GM18907 (cell line): ENCODE measurements at regions not wholly inside any gene's neighbourhood (a gene's known extent, or its start where the extent isn't known, plus 50 kb on each side); places are given as distances from the start of the nearest gene placed in this dataset.
"Not testable (repeated sequence)": the region's sequence is repeated elsewhere in the genome, so short reads cannot be mapped to it uniquely, and the experiment has no call there.

Experiments
- ATAC-seq: cut with Tn5 transposase; IDR thresholded peaks from one replicate; pipeline ENCODE4 v1.9.1; 2021; ENCODE audit warnings: mild to moderate bottlenecking, moderate library complexity; ENCODE audit not compliant: unreplicated experiment

GRCh38 chr2:144748443-144748842 is 228.5 kb upstream of the ZEB2 start:
- no peak for ATAC-seq

DNA sequence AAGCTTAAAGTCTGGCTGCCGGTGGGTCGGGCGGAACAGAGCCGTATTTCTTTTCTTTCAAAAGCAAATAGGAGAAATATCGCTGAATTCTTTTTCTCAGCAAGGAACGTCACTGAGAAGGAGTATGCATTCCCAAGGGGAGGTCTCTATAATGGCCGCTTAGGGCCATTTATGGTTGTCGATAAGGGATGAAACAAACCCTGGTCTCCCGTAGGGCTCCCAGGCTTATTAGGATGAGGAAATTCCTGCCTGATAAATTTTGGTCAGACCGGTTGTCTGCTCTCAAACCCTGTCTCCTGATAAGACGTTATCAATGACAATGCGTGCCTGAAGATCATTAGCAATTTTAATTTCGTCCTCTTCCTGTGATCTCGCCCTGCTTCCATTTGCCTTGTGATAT is 227.7 kb upstream of the ZEB2 start:
- no peak for ATAC-seq

- no peak for ATAC-seq
Observed at GRCh38 chr2:144745424-144745823, 225.5 kb upstream of the ZEB2 start.

- no peak for ATAC-seq
Observed at GRCh38 chr2:144738749-144739148, 218.8 kb upstream of the ZEB2 start.

GRCh38 chr2:144730711-144731110 is 210.8 kb upstream of the ZEB2 start:
- no peak for ATAC-seq

GRCh38 chr2:144724460-144724859 is 204.5 kb upstream of the ZEB2 start:
- ATAC-seq = not testable (repeated sequence)

DNA sequence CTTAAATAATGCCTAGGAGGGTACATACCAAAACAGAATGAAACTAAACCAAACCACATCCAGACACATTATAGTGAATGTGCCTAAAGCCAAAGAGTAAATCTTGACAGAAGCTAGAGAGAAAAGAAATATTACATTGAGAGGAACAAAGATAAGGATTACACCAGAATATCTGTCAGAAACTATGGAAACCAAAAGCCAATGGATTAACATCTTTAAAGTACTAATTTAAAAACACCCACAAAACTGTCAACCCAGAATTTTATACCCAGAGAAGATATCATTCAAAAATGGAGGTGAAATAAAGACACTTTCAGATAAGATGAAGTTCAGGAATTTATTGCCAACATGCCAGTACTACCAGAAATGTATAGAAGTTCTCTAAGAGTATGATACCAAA is 198.5 kb upstream of the ZEB2 start:
- ATAC-seq = no peak

GRCh38 chr2:144715992-144716391 is 196.1 kb upstream of the ZEB2 start:
- no peak for ATAC-seq

DNA sequence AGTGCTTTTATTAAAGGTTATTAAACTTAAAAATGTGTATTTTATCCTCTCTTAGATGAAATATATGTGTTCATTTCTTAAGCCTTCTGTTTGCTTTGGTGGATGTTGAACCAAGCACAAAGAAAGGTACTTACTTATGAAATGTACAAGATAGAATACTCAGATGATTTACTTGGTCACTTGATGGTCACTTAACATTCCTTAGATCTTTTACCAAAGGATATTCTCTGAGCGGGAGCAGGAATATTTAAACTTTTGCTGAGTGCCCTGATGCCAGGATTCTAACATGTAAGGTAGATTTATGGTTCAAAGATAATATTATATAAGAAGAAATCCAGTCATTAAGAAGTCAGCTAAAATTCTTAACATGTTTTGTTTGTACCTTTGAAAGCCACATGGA is 193.5 kb upstream of the ZEB2 start:
- no peak for ATAC-seq

DNA sequence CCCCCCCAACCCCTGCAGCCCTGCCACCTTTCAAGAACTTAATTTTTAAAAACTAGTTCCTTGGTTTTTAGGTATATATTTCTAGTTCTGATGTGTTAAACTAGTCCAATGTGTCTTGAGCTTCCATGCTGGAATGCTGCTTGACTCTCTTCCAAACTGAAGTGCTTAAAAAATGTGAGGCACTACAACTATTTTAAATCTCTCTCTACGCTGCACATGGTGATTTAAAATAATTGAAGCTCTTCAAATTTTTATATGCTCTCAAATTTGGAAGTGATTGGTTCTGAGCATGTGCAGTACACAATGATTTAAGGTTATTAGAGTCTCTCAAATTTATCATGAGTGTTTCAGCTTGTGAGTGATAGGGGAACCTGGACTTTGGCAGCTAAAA is 192.6 kb upstream of the ZEB2 start:
- ATAC-seq = no peak

DNA sequence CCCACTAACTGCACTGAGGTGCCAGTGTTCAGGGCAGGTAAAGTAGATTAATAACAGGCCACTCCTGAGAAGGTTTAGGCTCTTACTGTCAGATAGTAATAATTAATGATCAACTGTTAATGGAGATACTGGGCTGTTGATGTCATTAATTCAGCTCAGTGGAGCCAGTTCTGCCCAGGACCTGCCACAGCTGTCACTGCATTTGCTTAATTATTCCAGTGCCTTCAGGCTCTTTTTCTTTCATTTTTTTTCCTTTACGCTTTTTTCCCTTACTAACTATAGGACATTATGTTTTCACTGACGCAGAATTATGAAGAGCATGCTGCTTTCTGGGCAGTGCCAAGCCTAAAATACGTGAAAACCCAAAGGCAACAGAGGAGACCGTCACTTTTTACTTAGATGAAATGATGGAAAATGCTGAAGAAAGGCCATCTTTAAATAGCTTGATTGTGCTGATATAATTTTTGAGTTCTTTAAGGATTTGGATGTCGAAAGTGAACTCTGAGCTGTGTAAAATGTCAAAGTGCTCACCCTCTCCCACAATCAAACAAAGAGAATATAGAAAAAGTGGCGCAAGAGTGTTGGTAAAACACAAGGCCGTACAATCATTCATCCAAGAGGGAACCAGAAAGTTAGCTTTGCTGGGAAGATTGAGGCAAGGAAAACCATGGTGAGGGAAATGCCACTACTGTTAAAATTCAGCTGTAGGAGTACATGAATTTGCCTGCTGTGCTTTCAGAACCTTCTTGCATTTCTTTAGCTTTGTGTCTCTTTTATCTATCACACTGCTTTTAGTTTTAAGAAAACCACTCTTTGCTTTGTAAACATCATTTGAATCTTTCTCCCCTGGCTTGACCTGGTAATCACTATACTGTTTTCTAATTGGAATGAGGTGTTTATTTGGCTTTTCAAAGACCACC is 192.0 kb upstream of the ZEB2 start:
- ATAC-seq = no peak

DNA sequence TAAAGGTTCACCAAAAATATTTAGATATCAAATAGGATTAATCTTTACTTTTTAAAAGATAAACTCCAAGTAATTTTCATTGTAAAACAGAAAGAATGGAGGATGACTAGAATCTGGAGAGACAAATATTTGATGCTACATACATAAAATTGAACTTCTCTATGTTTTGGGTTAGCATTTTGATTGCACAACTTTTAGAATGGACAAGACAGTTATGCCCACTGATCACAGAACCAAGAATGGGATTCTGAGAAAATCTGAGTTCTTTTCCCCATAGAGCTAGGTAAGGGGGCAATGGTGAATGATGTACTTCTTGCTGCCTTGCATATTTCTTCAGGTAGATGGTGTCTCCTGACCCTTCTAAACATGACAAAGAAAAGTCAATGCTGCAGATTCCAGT is 191.2 kb upstream of the ZEB2 start:
- no peak for ATAC-seq

- no peak for ATAC-seq
Observed at GRCh38 chr2:144708626-144709025, 188.7 kb upstream of the ZEB2 start.

GRCh38 chr2:144707736-144708326 is 187.9 kb upstream of the ZEB2 start:
- no peak for ATAC-seq

DNA sequence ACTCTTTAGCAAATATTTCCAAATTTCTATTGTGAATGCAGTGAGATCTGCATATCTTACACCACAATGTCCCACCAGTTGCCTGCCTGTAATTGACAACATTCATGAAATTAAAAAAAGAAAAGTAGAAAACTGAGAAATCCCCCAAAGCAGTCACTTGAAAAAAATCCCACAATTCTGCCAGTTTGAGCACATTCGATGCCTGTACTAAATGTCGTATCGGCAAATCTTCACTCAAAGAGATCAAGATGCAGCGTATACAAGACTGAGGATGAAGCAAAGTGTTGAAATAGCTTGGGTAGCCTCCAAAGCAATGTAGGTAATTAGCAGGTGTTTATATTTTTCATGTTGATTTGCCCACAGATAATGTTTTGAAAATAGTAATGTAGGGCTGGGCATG is 186.7 kb upstream of the ZEB2 start:
- no peak for ATAC-seq

GRCh38 chr2:144705328-144706245 is 185.7 kb upstream of the ZEB2 start:
- no peak for ATAC-seq

DNA sequence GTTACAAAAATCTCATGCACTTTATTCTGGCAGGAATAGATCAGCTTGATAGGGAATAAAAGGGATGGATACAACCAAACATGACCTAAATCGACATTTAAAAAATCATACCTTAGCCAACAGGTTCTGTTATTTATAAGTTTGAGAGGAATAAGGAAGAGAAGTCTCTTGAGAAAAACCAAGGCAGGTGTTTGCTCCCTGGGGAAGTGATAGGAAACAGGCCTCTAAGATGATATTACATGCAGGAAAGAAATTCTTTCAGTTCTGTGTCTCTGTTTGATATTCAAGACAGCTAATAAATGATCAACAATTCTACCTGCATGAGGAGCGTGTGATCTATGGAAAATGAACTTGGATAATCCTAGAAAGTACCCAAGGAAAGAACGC is 184.8 kb upstream of the ZEB2 start:
- no peak for ATAC-seq

DNA sequence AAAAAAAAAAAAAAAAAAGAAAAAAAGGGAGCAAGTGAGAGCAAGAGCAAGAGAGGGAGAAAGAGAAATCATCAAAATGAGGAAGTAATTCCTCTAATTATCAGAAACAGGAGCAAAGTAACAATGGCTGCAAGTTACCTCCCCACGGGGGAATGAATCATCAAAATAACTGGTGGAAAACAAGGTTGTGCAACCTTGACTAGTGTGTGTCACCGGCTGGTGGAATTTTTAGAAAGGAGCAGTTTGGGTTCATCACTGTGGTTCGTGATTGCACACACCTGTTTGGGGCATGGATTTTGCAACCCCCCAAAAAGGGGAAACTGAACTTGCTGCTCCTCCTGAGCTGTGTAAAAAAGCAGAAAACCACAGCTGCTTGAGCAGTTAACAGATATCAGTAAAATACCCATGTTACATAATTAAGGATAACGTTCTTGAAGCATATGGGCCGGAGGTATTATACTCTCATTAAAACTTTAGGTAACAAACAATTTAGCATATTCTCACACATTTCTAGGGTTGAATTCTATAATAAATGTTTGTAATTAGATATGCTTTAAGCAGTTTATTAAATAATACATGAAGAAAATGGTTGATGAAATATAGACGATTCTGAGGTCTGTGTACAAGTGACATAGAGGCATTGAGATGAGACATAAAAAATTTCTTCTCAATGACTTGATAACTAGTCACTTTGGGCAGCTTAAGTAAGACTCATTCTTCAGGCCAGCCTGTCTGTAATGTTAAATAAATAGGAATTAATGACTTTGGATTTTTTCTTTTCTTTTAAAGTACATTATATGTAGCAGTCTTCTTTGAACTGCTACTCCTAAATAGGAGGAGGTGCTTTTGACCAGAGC is 184.2 kb upstream of the ZEB2 start:
- ATAC-seq = no peak

DNA sequence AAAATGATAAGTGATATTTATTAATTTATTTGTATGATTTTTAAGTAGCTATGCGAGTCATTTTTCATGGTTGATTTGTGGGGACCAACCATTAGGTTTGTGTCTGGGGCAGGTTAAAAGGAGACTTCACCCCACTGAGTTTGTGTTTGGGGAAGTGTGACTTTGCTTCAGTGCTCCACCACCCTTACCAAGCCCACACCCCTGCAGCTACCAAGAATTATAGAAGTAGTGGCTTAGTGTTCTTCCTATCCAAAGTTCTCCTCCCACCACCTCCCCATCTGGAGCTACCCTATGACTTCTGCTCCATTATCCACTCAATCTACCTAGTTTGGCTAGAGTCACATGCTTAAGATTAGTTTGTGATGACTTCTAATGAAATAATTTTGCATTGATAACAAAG is 182.1 kb upstream of the ZEB2 start:
- no peak for ATAC-seq

DNA sequence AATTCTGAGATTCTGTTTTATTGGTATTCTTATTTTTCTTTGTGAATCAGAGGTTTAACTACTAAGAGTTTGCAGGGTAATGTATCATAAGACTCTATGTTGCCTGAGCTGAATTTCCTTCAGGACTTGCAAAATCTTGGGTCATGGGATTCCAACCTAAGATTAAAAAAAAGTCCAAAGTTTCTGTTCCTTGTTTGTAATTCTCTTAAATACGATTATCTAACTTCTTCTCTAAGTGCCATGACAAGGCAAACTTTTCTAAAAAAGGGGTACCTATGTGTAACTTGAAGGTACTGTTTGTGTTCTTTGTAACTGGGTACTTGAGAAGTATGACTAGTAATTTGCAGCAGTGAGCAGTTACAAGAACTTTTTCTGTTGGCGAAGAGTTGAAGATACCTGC is 181.3 kb upstream of the ZEB2 start:
- no peak for ATAC-seq

GRCh38 chr2:144698156-144698555 is 178.2 kb upstream of the ZEB2 start:
- no peak for ATAC-seq
